Gastrocnemius medialis (tissue), 4 donors: ENCODE measurements at regions not wholly inside any gene's neighbourhood (a gene's known extent, or its start where the extent isn't known, plus 50 kb on each side); places are given as distances from the start of the nearest gene placed in this dataset.

Experiments
- CTCF ChIP-seq, 5 experiments: fragments of 450-650 bp in 3 of 5; fragments of 200-600 bp in 2 of 5; sonication (generic) in 2 of 5; IDR thresholded peaks in 4 of 5; conservative IDR thresholded peaks in 1 of 5; 1 replicate in 4 of 5; 2 replicates in 1 of 5; pipeline ENCODE4 v1.5.1; 2016 to 2019; ENCODE audit warnings: antibody characterized with exemption in 5 of 5, mild to moderate bottlenecking in 3 of 5, moderate library complexity in 3 of 5
- POLR2A ChIP-seq, 2 donors: fragments of 450-650 bp; IDR thresholded peaks; one replicate each; pipeline ENCODE4 v1.6.1; 2017; ENCODE audit warnings: antibody characterized with exemption in 2 of 2, mild to moderate bottlenecking in 2 of 2, moderate library complexity in 2 of 2

GRCh38 chr13:103614761-103615160 lies 548.5 kb upstream of the SLC10A2 start:
- TF ChIP-seq CTCF (IDR thresholded peaks at IDR 0.05 in 4 of 5, conservative IDR thresholded peaks at IDR 0.05 in 1 of 5), result no peak
- TF ChIP-seq POLR2A (IDR thresholded peaks at IDR 0.05), result no peak
